ENCODE measurements at regions not wholly inside any gene's neighbourhood (a gene's known extent, or its start where the extent isn't known, plus 50 kb on each side); places are given as distances from the start of the nearest gene placed in this dataset.
"Not testable (repeated sequence)": the region's sequence is repeated elsewhere in the genome, so short reads cannot be mapped to it uniquely, and the experiment has no call there.

DNA sequence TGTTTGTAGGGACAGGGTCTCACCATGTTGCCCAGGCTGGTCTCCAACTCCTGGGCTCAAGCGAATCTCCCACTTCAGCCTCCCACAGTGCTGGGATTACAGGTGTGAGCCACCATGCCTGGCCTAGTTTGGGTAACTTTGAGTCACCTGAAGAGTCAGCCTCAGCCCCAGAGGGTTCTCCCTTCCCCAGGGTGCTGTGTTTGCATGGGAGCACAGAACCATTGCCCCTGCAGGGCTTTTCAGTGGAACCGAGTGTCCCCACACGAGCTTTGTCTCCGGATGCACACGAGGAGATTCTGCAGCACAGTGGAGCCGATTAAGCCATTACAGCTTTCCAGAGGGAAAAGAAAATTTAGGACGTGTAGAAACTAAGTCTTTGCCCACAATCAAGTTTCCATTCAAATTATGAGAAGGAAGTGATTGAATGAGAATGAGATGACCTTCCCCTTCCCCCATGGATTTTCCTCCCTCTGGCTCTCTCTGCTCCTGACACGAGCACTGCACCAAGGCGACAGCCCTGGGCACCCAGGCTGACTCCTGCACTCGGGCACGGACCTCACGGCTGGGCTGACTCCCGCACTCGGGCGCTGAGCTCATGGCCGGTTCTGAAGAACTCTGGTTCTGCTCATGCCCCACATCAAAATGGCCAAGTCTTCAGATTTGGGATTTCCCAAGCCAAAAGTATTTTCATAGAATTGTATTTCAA, 81.8 kb downstream of the TTLL2 start:
- POLR2A ChIA-PET, result interaction anchor here (0.7 kb wide), 1 partner anchor 292 kb away, joined by 3 read pairs; no protein-coding TSS in a partner anchor
- in situ Hi-C loops (cut with MboI); H3K9ac ChIP-seq (ENCODE audit: insufficient read depth in 1 of 2, low read depth in 2 of 2, low read length in 2 of 2); FAIRE-seq; CTCF ChIA-PET (ENCODE audit: low intra/inter-chr PET ratio); H4K20me1 ChIP-seq (replicated peaks; ENCODE audit: control insufficient read depth, insufficient read depth, low read length); H2AFZ ChIP-seq (ENCODE audit: low read depth, low read length); H3K27ac ChIP-seq (ENCODE audit: extremely low read depth, low read depth, low read length); H3K4me3 ChIP-seq; ATAC-seq; DNase-seq (ENCODE audit: extremely low read depth in 1 of 4, low spot score in 3 of 4); H3K9me1 ChIP-seq (ENCODE audit: control insufficient read depth, insufficient read depth, low read length); H3K9me3 ChIP-seq (replicated peaks; ENCODE audit: control insufficient read depth, insufficient read depth, low read depth, low read length); H3K4me2 ChIP-seq (ENCODE audit: insufficient read depth, low read length); H3K79me2 ChIP-seq (ENCODE audit: control insufficient read depth, insufficient read depth, low read length); intact Hi-C loops (cut with micrococcal nuclease); H3K36me3 ChIP-seq (ENCODE audit: control insufficient read depth, insufficient read depth, low read length); H3K4me1 ChIP-seq (replicated peaks in 1 of 2; ENCODE audit: control insufficient read depth in 2 of 2, insufficient read depth in 2 of 2, low read length in 2 of 2); BruUV-seq (replicated peaks): not testable (repeated sequence)
- 5% methylated on average over 15 of the region's 16 CpGs for WGBS (ENCODE audit: insufficient coverage, low coverage, missing lambda C conversion rate)
- peaks cover 21 to 82% of the 10 kb centered on the region in 2 experiments; a peak in 4 of 5 replicates for H3K27me3 ChIP-seq (ENCODE audit: control insufficient read depth in 2 of 2, insufficient read depth in 2 of 2, low read length in 2 of 2)

DNA sequence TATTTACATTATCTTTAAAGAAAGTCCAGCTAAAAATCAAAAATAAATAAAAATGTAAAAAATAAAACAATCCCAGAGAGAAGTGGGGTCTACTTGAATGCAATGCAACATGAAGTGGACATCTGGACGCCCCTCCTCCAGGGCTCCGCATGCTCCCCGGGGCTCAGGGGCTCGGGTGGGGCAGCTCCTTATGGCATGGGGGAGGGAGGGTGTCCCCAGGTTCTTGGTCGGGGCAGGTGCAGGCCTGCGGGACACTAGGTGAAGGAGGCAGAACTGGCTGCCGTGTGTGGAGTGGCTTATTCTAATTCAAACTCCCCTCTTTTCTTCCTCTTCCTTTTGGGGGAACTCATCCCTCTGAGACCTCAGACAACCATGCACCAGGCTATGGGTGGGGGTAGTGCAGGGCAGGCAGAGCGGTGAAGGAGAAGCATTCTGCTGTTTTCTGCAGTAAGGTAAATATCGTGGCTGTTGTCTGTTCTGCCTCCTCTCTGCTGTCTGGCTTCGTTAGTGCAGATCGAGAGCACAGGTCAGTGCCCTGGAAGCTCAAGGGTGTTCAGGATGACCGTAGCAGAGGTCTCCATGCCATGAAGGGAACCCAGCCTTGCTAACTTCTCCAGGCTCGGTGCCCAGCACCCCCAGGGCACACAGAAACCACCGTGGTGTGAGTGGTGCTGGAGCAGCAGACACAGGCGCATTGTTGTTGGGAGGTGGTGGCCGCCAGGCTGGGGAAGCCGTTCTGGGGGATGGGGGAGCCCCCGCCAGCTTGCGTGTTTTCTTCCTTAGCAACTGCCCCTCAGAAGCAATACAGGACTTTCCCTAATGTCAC, 82.6 kb downstream of the TTLL2 start:
- in situ Hi-C loops (cut with MboI), result no loop called here
- POLR2A ChIA-PET, result interaction anchor here (0.7 kb wide), 1 partner anchor 291 kb away, joined by 3 read pairs; no protein-coding TSS in a partner anchor
- Histone ChIP-seq H3K4me1 (replicated peaks in 1 of 2; ENCODE audit: control insufficient read depth in 2 of 2, insufficient read depth in 2 of 2, low read length in 2 of 2) (no peaks in the 10 kb centered on the region), H3K79me2 (ENCODE audit: control insufficient read depth, insufficient read depth, low read length) (no peaks in the 10 kb centered on the region), H2AFZ (ENCODE audit: low read depth, low read length) (no peak overlapping the region), H3K27ac (ENCODE audit: extremely low read depth, low read depth, low read length) (no peak overlapping the region), H3K9me1 (ENCODE audit: control insufficient read depth, insufficient read depth, low read length) (no peaks in the 10 kb centered on the region), H3K27me3 (ENCODE audit: control insufficient read depth in 2 of 2, insufficient read depth in 2 of 2, low read length in 2 of 2) (peaks cover 14 to 79% of the 10 kb centered on the region in 2 experiments; a peak in 4 of 5 replicates), H3K9me3 (replicated peaks; ENCODE audit: control insufficient read depth, insufficient read depth, low read depth, low read length) (no peaks in the 10 kb centered on the region), H3K4me2 (ENCODE audit: insufficient read depth, low read length) (no peak overlapping the region), H4K20me1 (replicated peaks; ENCODE audit: control insufficient read depth, insufficient read depth, low read length) (peaks cover 2% of the 10 kb centered on the region), H3K9ac (ENCODE audit: insufficient read depth in 1 of 2, low read depth in 2 of 2, low read length in 2 of 2) (no peak overlapping the region; a peak in 1 of 4 replicates), H3K4me3 (no peak overlapping the region), H3K36me3 (ENCODE audit: control insufficient read depth, insufficient read depth, low read length) (no peaks in the 10 kb centered on the region)
- intact Hi-C loops (cut with micrococcal nuclease), result no loop called here
- no peak for ATAC-seq
- CTCF ChIA-PET (ENCODE audit: low intra/inter-chr PET ratio), result no interaction called here
- DNase-seq (ENCODE audit: extremely low read depth in 1 of 4, low spot score in 3 of 4), result no peak
- 2% methylated on average over 18 of the region's 19 CpGs for WGBS (ENCODE audit: insufficient coverage, low coverage, missing lambda C conversion rate)
- no peak for FAIRE-seq
- no TSS peak for BruUV-seq (replicated peaks)
- TF ChIP-seq ZNF589 (CRISPR knock-in tag; IDR thresholded peaks at IDR 0.05; ENCODE audit: low read depth) (no peak), NFRKB (IDR thresholded peaks at IDR 0.05; ENCODE audit: low read depth) (no peak), JUN (IDR thresholded peaks at IDR 0.05; ENCODE audit: borderline replicate concordance, low read depth, low read length) (no peak), JUN (CRISPR knock-in tag; IDR thresholded peaks at IDR 0.05; ENCODE audit: borderline replicate concordance) (no peak), XRCC4 (IDR thresholded peaks at IDR 0.05; ENCODE audit: extremely low read depth, insufficient read depth, insufficient read length) (no peak)
- TF ChIP-seq, protein P1, sequence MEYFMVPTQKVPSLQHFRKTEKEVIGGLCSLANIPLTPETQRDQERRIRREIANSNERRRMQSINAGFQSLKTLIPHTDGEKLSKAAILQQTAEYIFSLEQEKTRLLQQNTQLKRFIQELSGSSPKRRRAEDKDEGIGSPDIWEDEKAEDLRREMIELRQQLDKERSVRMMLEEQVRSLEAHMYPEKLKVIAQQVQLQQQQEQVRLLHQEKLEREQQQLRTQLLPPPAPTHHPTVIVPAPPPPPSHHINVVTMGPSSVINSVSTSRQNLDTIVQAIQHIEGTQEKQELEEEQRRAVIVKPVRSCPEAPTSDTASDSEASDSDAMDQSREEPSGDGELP (CRISPR knock-in tag; IDR thresholded peaks at IDR 0.05; ENCODE audit: borderline replicate concordance), result no peak
